Neutrophil (primary cell): ENCODE measurements at regions not wholly inside any gene's neighbourhood (a gene's known extent, or its start where the extent isn't known, plus 50 kb on each side); places are given as distances from the start of the nearest gene placed in this dataset.

Experiments
- H3K27ac ChIP-seq: fragments of 200-600 bp; sonication (generic); 2 replicates; pipeline ENCODE4 v1.5.1; 2016; ENCODE audit warnings: mild to moderate bottlenecking, moderate library complexity
- H3K27me3 ChIP-seq: fragments of 200-600 bp; sonication (generic); 2 replicates; pipeline ENCODE4 v1.6.0; 2016; ENCODE audit warnings: mild to moderate bottlenecking
- H3K36me3 ChIP-seq: fragments of 200-600 bp; sonication (generic); 2 replicates; pipeline ENCODE4 v1.5.1; 2017
- H3K4me1 ChIP-seq, 2 experiments: fragments of 200-600 bp in 1 of 2; sonication (generic) in 1 of 2; 1 replicate in 1 of 2; 2 replicates in 1 of 2; pipeline versions ENCODE4 v1.5.1 to v1.6.1; 2013 to 2016; ENCODE audit warnings: low read depth in 1 of 2, low read length in 1 of 2, mild to moderate bottlenecking in 1 of 2, moderate library complexity in 1 of 2; ENCODE audit not compliant: control insufficient read depth in 1 of 2, insufficient read depth in 1 of 2
- H3K4me3 ChIP-seq, 2 experiments: fragments of 200-600 bp in 1 of 2; sonication (generic) in 1 of 2; 1 replicate in 1 of 2; 2 replicates in 1 of 2; pipeline ENCODE4 v1.5.1; 2013 to 2016; ENCODE audit warnings: low read depth in 1 of 2, low read length in 1 of 2, mild to moderate bottlenecking in 1 of 2, moderate library complexity in 1 of 2
- H3K9me3 ChIP-seq: fragments of 200-600 bp; sonication (generic); 2 replicates; pipeline ENCODE4 v1.5.1; 2016
- TF ChIP-seq, protein P1 (sequence below): fragments of 200-600 bp; sonication (generic); IDR thresholded peaks from 2 replicates; pipeline ENCODE4 v1.5.1; 2016; ENCODE audit warnings: antibody characterized with exemption

DNA sequence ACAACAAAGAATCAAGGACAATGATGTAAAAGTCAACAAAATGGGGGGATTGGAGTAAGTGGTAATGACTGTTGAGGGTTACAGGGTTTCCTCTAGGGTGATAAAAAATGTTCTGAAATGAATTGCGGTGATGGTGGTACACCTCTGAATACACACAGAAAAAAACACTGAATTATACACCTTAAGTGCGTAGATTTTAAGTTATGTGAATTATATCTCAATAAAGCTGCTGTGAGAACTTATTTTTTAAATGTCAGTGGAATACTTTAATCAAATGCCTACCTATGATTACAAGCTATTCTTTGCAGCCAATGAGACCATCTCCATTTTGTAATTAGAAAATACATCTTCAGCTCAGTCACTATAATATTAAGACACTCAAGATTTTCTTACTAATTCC lies 53.5 kb downstream of the ZNF608 start:
- Histone ChIP-seq H3K4me3 (no peak overlapping the region), H3K36me3 (no peaks in the 10 kb centered on the region), H3K27me3 (no peaks in the 10 kb centered on the region), H3K4me1 (no peaks in the 10 kb centered on the region), H3K9me3 (no peaks in the 10 kb centered on the region), H3K27ac (no peak overlapping the region)
- TF ChIP-seq, protein P1, sequence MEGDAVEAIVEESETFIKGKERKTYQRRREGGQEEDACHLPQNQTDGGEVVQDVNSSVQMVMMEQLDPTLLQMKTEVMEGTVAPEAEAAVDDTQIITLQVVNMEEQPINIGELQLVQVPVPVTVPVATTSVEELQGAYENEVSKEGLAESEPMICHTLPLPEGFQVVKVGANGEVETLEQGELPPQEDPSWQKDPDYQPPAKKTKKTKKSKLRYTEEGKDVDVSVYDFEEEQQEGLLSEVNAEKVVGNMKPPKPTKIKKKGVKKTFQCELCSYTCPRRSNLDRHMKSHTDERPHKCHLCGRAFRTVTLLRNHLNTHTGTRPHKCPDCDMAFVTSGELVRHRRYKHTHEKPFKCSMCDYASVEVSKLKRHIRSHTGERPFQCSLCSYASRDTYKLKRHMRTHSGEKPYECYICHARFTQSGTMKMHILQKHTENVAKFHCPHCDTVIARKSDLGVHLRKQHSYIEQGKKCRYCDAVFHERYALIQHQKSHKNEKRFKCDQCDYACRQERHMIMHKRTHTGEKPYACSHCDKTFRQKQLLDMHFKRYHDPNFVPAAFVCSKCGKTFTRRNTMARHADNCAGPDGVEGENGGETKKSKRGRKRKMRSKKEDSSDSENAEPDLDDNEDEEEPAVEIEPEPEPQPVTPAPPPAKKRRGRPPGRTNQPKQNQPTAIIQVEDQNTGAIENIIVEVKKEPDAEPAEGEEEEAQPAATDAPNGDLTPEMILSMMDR = no peak

- H3K36me3 ChIP-seq = no peaks in the 10 kb centered on the region
- TF ChIP-seq, protein P1 = no peak
- no peak overlapping the region for H3K4me3 ChIP-seq
- no peaks in the 10 kb centered on the region for H3K9me3 ChIP-seq
- no peaks in the 10 kb centered on the region for H3K27me3 ChIP-seq
- H3K4me1 ChIP-seq = no peaks in the 10 kb centered on the region
- H3K27ac ChIP-seq = no peak overlapping the region
These were observed 54.1 kb downstream of the ZNF608 start for GRCh38 chr5:124692324-124692723.

DNA sequence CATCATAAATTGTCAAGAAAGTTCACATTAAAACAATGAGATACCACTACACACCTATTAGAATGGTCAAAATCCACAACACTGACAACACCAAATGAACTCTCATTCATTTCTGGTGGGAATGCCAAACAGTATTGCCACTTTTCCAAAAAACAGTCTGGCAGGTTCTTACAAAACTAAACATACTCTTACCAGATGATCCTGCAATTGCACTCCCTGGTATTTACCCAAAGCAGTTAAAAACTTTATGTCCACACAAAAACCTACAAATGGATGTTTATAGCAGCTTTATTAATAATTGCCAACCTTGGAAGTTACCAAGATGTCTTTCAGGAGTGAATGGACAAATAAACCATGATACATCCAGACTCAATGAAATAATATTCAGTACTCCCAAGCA lies 56.8 kb downstream of the ZNF608 start:
- Histone ChIP-seq H3K27me3 (no peaks in the 10 kb centered on the region), H3K27ac (no peak overlapping the region), H3K9me3 (no peaks in the 10 kb centered on the region), H3K36me3 (no peaks in the 10 kb centered on the region), H3K4me1 (no peaks in the 10 kb centered on the region), H3K4me3 (no peak overlapping the region)
- TF ChIP-seq, protein P1 = no peak

- Histone ChIP-seq H3K4me1 (no peaks in the 10 kb centered on the region), H3K27me3 (no peaks in the 10 kb centered on the region), H3K36me3 (no peaks in the 10 kb centered on the region), H3K27ac (no peak overlapping the region), H3K4me3 (no peak overlapping the region), H3K9me3 (no peaks in the 10 kb centered on the region)
- TF ChIP-seq, protein P1 = no peak
These were observed 60.0 kb downstream of the ZNF608 start for GRCh38 chr5:124686239-124687004.

- Histone ChIP-seq H3K4me3 (no peak overlapping the region), H3K27me3 (no peaks in the 10 kb centered on the region), H3K27ac (no peak overlapping the region), H3K4me1 (no peaks in the 10 kb centered on the region), H3K36me3 (no peaks in the 10 kb centered on the region), H3K9me3 (no peaks in the 10 kb centered on the region)
- TF ChIP-seq, protein P1 = no peak
These were observed 61.0 kb downstream of the ZNF608 start for GRCh38 chr5:124685404-124685930.
